Prostate gland (tissue), 2 donors: ENCODE measurements at regions not wholly inside any gene's neighbourhood (a gene's known extent, or its start where the extent isn't known, plus 50 kb on each side); places are given as distances from the start of the nearest gene placed in this dataset.

Source experiments
- DNase-seq: peaks from one replicate; pipeline ENCODE4 v3.0.0-alpha.2; 2019; ENCODE audit warnings: low spot score
- H3K27ac ChIP-seq, 2 donors: fragments of 200-600 bp; sonication (generic); 2 replicates each; pipeline ENCODE4 v1.5.1; 2017 to 2019
- H3K27me3 ChIP-seq: fragments of 200-600 bp; sonication (generic); replicated peaks from 2 replicates; pipeline ENCODE4 v1.5.1; 2019; ENCODE audit not compliant: insufficient read depth
- H3K36me3 ChIP-seq, 2 donors: fragments of 200-600 bp; sonication (generic); 1 replicate in 1 of 2; 2 replicates in 1 of 2; pipeline versions ENCODE4 v1.5.1 to v1.8.1; 2017 to 2019
- H3K4me1 ChIP-seq: fragments of 200-600 bp; sonication (generic); replicated peaks from 2 replicates; pipeline ENCODE4 v1.5.1; 2019
- H3K4me3 ChIP-seq, 2 donors: fragments of 200-600 bp; sonication (generic); 2 replicates each; pipeline ENCODE4 v1.5.1; 2017 to 2019
- H3K9me3 ChIP-seq: fragments of 200-600 bp; sonication (generic); 2 replicates; pipeline ENCODE4 v1.5.1; 2017
- POLR2A ChIP-seq: fragments of 450-650 bp; IDR thresholded peaks from one replicate; pipeline ENCODE4 v1.6.1; 2016; ENCODE audit warnings: antibody characterized with exemption, mild to moderate bottlenecking
- POLR2AphosphoS5 ChIP-seq: sonication (generic); formaldehyde crosslinking; IDR thresholded peaks from one replicate; pipeline ENCODE4 v1.6.1; 2017; ENCODE audit warnings: antibody characterized with exemption
- WGBS: methylation state at CpG from one replicate; pipeline ENCODE4 v1.1.5; 2018; 5-methylcytosine and 5-hydroxymethylcytosine counted together
- intact Hi-C: fragments of 100-400 bp; cut with DNase I; formaldehyde crosslinking; loops from one replicate; pipeline ENCODE4 v1.14.2; 2022
- TF ChIP-seq, protein P1 (sequence below), 4 experiments: fragments of 200-600 bp in 2 of 4; fragments of 450-650 bp in 2 of 4; sonication (generic) in 2 of 4; IDR thresholded peaks; 1 replicate in 3 of 4; 2 replicates in 1 of 4; pipeline ENCODE4 v1.5.1; 2016 to 2019; ENCODE audit warnings: antibody characterized with exemption in 4 of 4, mild to moderate bottlenecking in 2 of 4, moderate library complexity in 2 of 4

DNA sequence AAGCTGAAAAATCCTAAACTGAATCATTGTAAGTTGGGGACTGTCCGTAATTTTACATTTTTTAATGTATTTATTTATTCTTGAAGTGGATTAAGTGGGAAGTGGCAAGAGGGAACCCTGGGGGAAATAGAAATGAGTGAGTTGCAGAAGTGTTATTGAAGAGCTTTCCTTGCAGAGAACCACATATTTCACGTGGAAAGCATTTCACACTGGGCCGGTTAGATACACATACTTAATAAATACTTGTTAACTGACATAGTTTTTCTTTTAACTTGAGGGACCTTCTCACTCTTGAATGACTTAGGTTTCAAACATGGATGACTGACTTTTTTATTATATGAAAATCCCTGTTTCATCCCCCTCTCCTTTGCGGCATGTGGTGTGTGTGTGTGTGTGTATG lies 239.3 kb downstream of the LMO4 start:
- Histone ChIP-seq H3K27ac (no peak overlapping the region), H3K4me1 (no peaks in the 10 kb centered on the region), H3K9me3 (no peaks in the 10 kb centered on the region), H3K27me3 (no peaks in the 10 kb centered on the region), H3K4me3 (no peak overlapping the region), H3K36me3 (no peaks in the 10 kb centered on the region)
- intact Hi-C loops, result no loop called here
- 86% methylated on average over 4 of the region's 4 CpGs for WGBS
- no peak for DNase-seq
- TF ChIP-seq, protein P1, sequence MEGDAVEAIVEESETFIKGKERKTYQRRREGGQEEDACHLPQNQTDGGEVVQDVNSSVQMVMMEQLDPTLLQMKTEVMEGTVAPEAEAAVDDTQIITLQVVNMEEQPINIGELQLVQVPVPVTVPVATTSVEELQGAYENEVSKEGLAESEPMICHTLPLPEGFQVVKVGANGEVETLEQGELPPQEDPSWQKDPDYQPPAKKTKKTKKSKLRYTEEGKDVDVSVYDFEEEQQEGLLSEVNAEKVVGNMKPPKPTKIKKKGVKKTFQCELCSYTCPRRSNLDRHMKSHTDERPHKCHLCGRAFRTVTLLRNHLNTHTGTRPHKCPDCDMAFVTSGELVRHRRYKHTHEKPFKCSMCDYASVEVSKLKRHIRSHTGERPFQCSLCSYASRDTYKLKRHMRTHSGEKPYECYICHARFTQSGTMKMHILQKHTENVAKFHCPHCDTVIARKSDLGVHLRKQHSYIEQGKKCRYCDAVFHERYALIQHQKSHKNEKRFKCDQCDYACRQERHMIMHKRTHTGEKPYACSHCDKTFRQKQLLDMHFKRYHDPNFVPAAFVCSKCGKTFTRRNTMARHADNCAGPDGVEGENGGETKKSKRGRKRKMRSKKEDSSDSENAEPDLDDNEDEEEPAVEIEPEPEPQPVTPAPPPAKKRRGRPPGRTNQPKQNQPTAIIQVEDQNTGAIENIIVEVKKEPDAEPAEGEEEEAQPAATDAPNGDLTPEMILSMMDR (IDR thresholded peaks at IDR 0.05), result no peak
- TF ChIP-seq POLR2A (no peak), POLR2AphosphoS5 (no peak)

DNA sequence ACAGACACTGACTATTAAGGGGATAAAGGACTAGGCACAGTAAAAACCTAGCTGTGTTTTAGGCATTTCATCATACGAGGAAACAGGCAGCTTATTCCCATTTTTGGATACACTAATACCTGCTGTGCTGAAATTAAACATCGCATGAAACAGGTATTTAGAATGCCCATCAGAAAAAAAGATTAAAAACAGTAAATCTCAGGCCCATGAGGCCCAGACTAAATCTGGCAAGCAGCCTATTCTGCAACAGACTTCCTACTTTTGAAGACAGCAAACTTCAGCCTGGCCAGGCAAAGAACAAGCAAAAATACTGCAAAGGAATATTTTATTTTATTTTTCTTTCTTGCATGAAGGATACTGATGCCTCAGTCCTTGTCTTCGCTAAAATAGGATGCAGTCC lies 240.2 kb downstream of the LMO4 start:
- no peak overlapping the region for H3K4me3 ChIP-seq
- no peaks in the 10 kb centered on the region for H3K9me3 ChIP-seq
- H3K27me3 ChIP-seq, result no peaks in the 10 kb centered on the region
- TF ChIP-seq POLR2A, result no peak
- TF ChIP-seq, protein P1 (IDR thresholded peaks at IDR 0.05), result no peak
- TF ChIP-seq POLR2AphosphoS5, result no peak
- intact Hi-C loops, result no loop called here
- no peak overlapping the region for H3K27ac ChIP-seq
- 82% methylated on average over 3 of the region's 3 CpGs for whole genome bisulfite sequencing
- H3K4me1 ChIP-seq, result no peaks in the 10 kb centered on the region
- H3K36me3 ChIP-seq, result no peaks in the 10 kb centered on the region
- DNase-seq, result no peak

DNA sequence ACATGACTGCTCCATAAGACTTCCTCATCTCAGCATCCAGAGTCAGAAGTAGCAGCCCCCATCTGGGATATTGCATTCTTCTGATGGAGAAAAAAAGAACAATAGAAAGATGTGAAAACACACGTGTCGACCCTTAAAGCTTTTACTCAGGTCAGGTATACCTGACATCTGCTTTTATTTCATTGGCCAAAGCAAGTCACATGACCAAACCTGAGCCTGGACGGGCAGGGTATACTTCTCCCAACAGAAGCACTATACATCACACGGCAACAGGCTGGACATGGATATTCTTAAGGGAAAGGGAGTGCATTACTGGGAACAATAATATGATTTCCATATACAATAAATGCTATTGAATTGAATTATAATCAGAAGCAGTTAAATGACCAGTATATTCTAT lies 243.3 kb downstream of the LMO4 start:
- DNase-seq, result no peak
- Histone ChIP-seq H3K27me3 (no peaks in the 10 kb centered on the region), H3K4me1 (no peaks in the 10 kb centered on the region), H3K9me3 (no peaks in the 10 kb centered on the region), H3K4me3 (no peak overlapping the region), H3K36me3 (no peaks in the 10 kb centered on the region), H3K27ac (no peak overlapping the region)
- WGBS, result 86% methylated on average over 4 of the region's 4 CpGs
- intact Hi-C loops, result no loop called here
- TF ChIP-seq POLR2AphosphoS5 (no peak), POLR2A (no peak)
- TF ChIP-seq, protein P1 (IDR thresholded peaks at IDR 0.05), result no peak

DNA sequence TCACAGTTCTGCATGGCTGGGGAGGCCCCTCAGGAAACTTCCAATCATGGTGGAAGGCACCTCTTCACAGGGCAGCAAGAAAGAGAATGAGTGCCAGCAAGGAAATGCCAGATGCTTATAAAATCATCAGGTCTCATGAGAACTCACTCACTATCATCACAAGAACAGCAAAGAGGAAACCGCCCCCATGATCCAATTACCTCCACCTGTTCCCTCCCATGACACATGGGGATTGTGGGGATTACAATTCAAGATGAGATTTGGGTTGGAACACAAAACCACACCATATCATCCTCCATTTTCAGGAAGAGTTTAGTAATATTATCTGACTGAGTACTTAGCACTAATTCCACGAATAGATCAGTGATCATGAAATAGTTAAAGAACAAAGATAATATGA lies 244.2 kb downstream of the LMO4 start:
- H3K4me1 ChIP-seq, result no peaks in the 10 kb centered on the region
- intact Hi-C loops, result no loop called here
- no peaks in the 10 kb centered on the region for H3K27me3 ChIP-seq
- TF ChIP-seq POLR2AphosphoS5 (no peak), POLR2A (no peak)
- TF ChIP-seq, protein P1 (IDR thresholded peaks at IDR 0.05), result no peak
- no peak for DNase-seq
- WGBS, result 94% methylated on average over 2 of the region's 2 CpGs
- H3K27ac ChIP-seq, result no peak overlapping the region
- no peaks in the 10 kb centered on the region for H3K9me3 ChIP-seq
- H3K36me3 ChIP-seq, result no peaks in the 10 kb centered on the region
- H3K4me3 ChIP-seq, result no peak overlapping the region

DNA sequence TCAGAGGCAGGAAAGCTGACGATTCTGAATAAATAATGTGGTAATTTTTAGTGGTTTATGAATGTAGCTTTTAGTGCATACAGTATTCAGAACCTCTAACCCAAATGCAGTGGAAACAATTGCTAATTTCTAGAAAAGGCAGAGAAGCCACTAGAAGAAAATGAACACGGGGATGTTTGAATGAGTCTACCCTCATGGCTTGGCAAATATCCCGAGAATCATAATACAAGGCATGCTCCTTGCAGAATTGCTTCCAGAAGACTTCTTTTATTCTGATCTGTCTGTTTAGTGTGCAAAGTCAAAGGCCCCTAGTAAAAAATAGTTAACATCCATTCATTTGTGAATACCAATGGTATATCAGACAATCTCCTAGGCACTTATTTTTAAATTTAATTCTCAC lies 246.8 kb downstream of the LMO4 start:
- intact Hi-C loops, result loop anchor here (5.0 kb wide), 1 partner anchor 248 kb away; the partner anchor contains the start of gene LMO4
- Histone ChIP-seq H3K27me3 (no peaks in the 10 kb centered on the region), H3K4me1 (no peaks in the 10 kb centered on the region), H3K9me3 (no peaks in the 10 kb centered on the region), H3K36me3 (no peaks in the 10 kb centered on the region), H3K4me3 (no peak overlapping the region), H3K27ac (no peak overlapping the region)
- TF ChIP-seq, protein P1 (IDR thresholded peaks at IDR 0.05), result no peak
- TF ChIP-seq POLR2AphosphoS5 (no peak), POLR2A (no peak)
- WGBS, result 49% methylated on average over 3 of the region's 3 CpGs
- no peak for DNase-seq
